ENCODE measurements at regions not wholly inside any gene's neighbourhood (a gene's known extent, or its start where the extent isn't known, plus 50 kb on each side); places are given as distances from the start of the nearest gene placed in this dataset.

GRCh38 chr9:18012170-18012569 lies 433.3 kb downstream of the SH3GL2 start:
- Histone ChIP-seq H3K14ac (replicated peaks; ENCODE audit: low read depth, low read length) (no peak overlapping the region), H2BK5ac (ENCODE audit: low read depth, low read length, poor library complexity, severe bottlenecking) (no peak overlapping the region), H3K4me3 (ENCODE audit: insufficient read depth, low read depth, low read length) (no peak overlapping the region), H2BK120ac (ENCODE audit: low read depth, low read length) (no peak overlapping the region), H3K4ac (ENCODE audit: low read depth, low read length) (no peak overlapping the region), H3K23ac (ENCODE audit: low read depth, low read length) (no peak overlapping the region), H3K4me1 (ENCODE audit: control insufficient read depth, insufficient read depth, low read length) (no peaks in the 10 kb centered on the region), H3K9me3 (ENCODE audit: control insufficient read depth, insufficient read depth, low read length) (no peaks in the 10 kb centered on the region), H4K91ac (ENCODE audit: insufficient read depth, low read depth, low read length) (no peak overlapping the region), H2AFZ (replicated peaks; ENCODE audit: low read length, poor library complexity) (no peak overlapping the region), H3K27me3 (ENCODE audit: control insufficient read depth, insufficient read depth, low read length) (no peaks in the 10 kb centered on the region), H4K5ac (ENCODE audit: low read depth, low read length) (no peak overlapping the region), H3K4me2 (ENCODE audit: low read depth, low read length) (no peak overlapping the region), H3K79me1 (ENCODE audit: low read depth in 1 of 2, low read length in 2 of 2) (no peaks in the 10 kb centered on the region), H3K18ac (ENCODE audit: low read depth, low read length) (no peak overlapping the region), H2AK9ac (replicated peaks; ENCODE audit: low read depth, low read length, poor library complexity) (no peak overlapping the region), H4K8ac (ENCODE audit: low read depth in 2 of 2, low read length in 2 of 2) (no peak overlapping the region), H3K27ac (ENCODE audit: insufficient read depth, low read length) (no peak overlapping the region), H3K9ac (ENCODE audit: low read depth, low read length) (no peak overlapping the region), H3K36me3 (ENCODE audit: control insufficient read depth, insufficient read depth, low read length) (no peaks in the 10 kb centered on the region), H2BK20ac (ENCODE audit: low read depth, low read length) (no peak overlapping the region), H2AK5ac (ENCODE audit: low read depth, low read length) (no peak overlapping the region), H3K9me1 (ENCODE audit: insufficient read depth, low read length) (no peaks in the 10 kb centered on the region), H4K20me1 (ENCODE audit: insufficient read depth, low read length) (no peaks in the 10 kb centered on the region), H2BK15ac (ENCODE audit: low read depth, low read length) (no peak overlapping the region), H3K56ac (ENCODE audit: extremely low read depth, insufficient read depth, low read length) (no peak overlapping the region)
- intact Hi-C loops (cut with micrococcal nuclease), result no loop called here
- DNase-seq, result no peak
- dilution Hi-C loops (cut with HindIII; ENCODE audit: low sequenced_read_pairs, unreplicated experiment), result no loop called here
- CTCF ChIA-PET, result no interaction called here
- POLR2A ChIA-PET (ENCODE audit: unreplicated experiment), result no interaction called here
- no TSS peak for BruUV-seq (replicated peaks)
- in situ Hi-C loops (cut with MboI; ENCODE audit: low sequenced_read_pairs), result no loop called here
- WGBS, 2 experiments (ENCODE audit: extremely low coverage in 2 of 2, insufficient read length in 1 of 2), result no CpG with 5 or more reads among the region's 4 CpGs
- no peak for ATAC-seq (ENCODE audit: low read depth)
- TF ChIP-seq POLR2A (IDR thresholded peaks at IDR 0.05; ENCODE audit: low read depth, low read length) (no peak), CHD1 (IDR thresholded peaks at IDR 0.05; ENCODE audit: low read depth, low read length) (no peak), BHLHE40 (IDR thresholded peaks at IDR 0.05; ENCODE audit: low read depth, low read length) (no peak), RCOR1 (IDR thresholded peaks at IDR 0.05; ENCODE audit: insufficient replicate concordance, low read length) (no peak), CEBPB (IDR thresholded peaks at IDR 0.05; ENCODE audit: low read depth, low read length) (no peak), NFE2L2 (IDR thresholded peaks at IDR 0.05; ENCODE audit: low read depth, low read length) (no peak), MXI1 (IDR thresholded peaks at IDR 0.05; ENCODE audit: borderline replicate concordance, low read depth, low read length) (no peak), RFX5 (IDR thresholded peaks at IDR 0.05; ENCODE audit: low read depth, low read length) (no peak), FOS (IDR thresholded peaks at IDR 0.05; ENCODE audit: low read depth, low read length) (no peak), ELK1 (IDR thresholded peaks at IDR 0.05; ENCODE audit: borderline replicate concordance, low read depth, low read length) (no peak), RAD21 (IDR thresholded peaks at IDR 0.05; ENCODE audit: low read length) (no peak), CTCF (conservative IDR thresholded peaks at IDR 0.05; ENCODE audit: low read depth, low read length) (no peak), SMC3 (IDR thresholded peaks at IDR 0.05; ENCODE audit: low read depth, low read length) (no peak), USF2 (IDR thresholded peaks at IDR 0.05; ENCODE audit: low read depth, low read length) (no peak), MAZ (IDR thresholded peaks at IDR 0.05; ENCODE audit: borderline replicate concordance, low read depth, low read length) (no peak), MAFK (IDR thresholded peaks at IDR 0.05; ENCODE audit: low read depth, low read length) (no peak)
